Esophagus squamous epithelium (tissue), 5 donors: ENCODE measurements at regions not wholly inside any gene's neighbourhood (a gene's known extent, or its start where the extent isn't known, plus 50 kb on each side); places are given as distances from the start of the nearest gene placed in this dataset.
A peak's percentile ranks its signal among the peaks of the same experiment; 100 is the strongest.

ENCODE experiments used
- DNase-seq: peaks from one replicate; lab custom pipeline; 2025; lab: John Stamatoyannopoulos, UW
- H3K27ac ChIP-seq, 4 donors: fragments of 200-600 bp; sonication (generic); one replicate each; pipeline ENCODE4 v1.5.1; 2016 to 2019; ENCODE audit warnings: mild to moderate bottlenecking in 1 of 4
- H3K27me3 ChIP-seq, 4 donors: fragments of 200-600 bp; sonication (generic); 1 replicate in 3 of 4; 2 replicates in 1 of 4; pipeline versions ENCODE4 v1.5.1 to v1.6.0; 2017 to 2021; ENCODE audit warnings: antibody characterized with exemption in 1 of 4
- H3K36me3 ChIP-seq, 3 donors: fragments of 200-600 bp; sonication (generic); one replicate each; pipeline ENCODE4 v1.5.1; 2016 to 2019
- H3K4me1 ChIP-seq, 3 donors: fragments of 200-600 bp; sonication (generic); one replicate each; pipeline ENCODE4 v1.5.1; 2017 to 2019
- H3K4me3 ChIP-seq, 4 donors: fragments of 200-600 bp; sonication (generic); 1 replicate in 3 of 4; 2 replicates in 1 of 4; pipeline ENCODE4 v1.5.1; 2016 to 2019; ENCODE audit warnings: mild to moderate bottlenecking in 2 of 4, moderate library complexity in 1 of 4
- H3K9me3 ChIP-seq, 3 donors: fragments of 200-600 bp; sonication (generic); one replicate each; pipeline ENCODE4 v1.5.1; 2016 to 2019
- POLR2A ChIP-seq, 4 donors: fragments of 450-650 bp; IDR thresholded peaks; one replicate each; pipeline ENCODE4 v1.6.1; 2017; ENCODE audit warnings: antibody characterized with exemption in 4 of 4, mild to moderate bottlenecking in 4 of 4, moderate library complexity in 3 of 4
- WGBS, 2 donors: methylation state at CpG; one replicate each; pipeline ENCODE4 v1.1.5; 2018; 5-methylcytosine and 5-hydroxymethylcytosine counted together
- intact Hi-C: fragments of 100-400 bp; cut with DNase I; formaldehyde crosslinking; loops from one replicate; pipeline ENCODE4 v1.15.0; 2022
- TF ChIP-seq, protein P1 (sequence below), 6 experiments: fragments of 450-650 bp in 4 of 6; fragments of 200-600 bp in 2 of 6; sonication (generic) in 2 of 6; IDR thresholded peaks; one replicate each; pipeline ENCODE4 v1.5.1; 2016 to 2019; ENCODE audit warnings: antibody characterized with exemption in 6 of 6, mild to moderate bottlenecking in 4 of 6, moderate library complexity in 4 of 6
- donor health status: DM: yes; HTN: yes; CAD: no.

DNA sequence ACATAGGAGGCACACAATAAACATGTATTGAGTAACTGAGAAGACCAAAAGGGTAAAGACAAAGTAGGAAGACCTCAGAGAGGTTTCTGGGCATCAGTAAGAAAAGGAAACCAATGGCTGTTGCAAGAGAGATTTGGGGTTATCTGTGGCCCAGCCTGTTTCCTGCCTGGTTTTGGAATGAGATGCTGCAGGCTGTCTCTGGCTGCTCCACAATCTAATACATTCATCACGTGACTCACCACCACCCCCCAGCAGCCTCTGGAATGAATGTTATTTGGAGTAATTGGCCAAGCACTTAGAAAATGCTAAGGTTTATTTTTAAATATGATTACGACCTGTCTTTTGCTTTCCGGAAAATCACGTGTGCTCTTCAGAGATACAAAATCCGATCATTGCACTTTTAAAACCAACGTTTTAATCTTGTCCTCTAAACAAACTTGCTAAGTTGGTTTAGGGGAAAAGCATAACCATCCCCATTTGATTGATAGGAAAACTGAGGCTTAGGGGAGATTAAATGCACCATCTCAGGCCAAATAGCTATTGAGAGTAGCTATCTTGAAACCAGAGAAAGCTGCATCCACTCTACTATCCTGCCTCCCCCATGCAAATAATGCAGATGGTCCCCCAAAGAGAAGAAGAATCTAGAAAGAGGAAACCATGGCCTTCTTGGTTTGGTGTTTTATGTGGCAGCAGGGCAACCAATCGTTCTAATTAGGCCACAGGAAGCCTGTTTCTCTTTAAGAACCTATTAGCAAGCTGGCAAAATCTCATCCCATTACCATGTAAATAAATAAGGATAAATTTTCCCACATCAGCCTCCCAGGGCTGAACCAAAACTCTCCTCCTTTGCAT is 151.8 kb upstream of the ADRA1B start:
- 47% methylated on average over 7 of the region's 7 CpGs for WGBS, 2 donors
- H3K9me3 ChIP-seq, result no peaks in the 10 kb centered on the region
- intact Hi-C loops, result no loop called here
- no peaks in the 10 kb centered on the region for H3K36me3 ChIP-seq
- no peak overlapping the region for H3K4me3 ChIP-seq
- no peak overlapping the region for H3K27ac ChIP-seq
- peaks cover 0 to 5% (median 0%) of the 10 kb centered on the region in 4 donors for H3K27me3 ChIP-seq
- H3K4me1 ChIP-seq, result no peaks in the 10 kb centered on the region
- no peak for DNase-seq
- TF ChIP-seq POLR2A (IDR thresholded peaks at IDR 0.05), result no peak
- TF ChIP-seq, protein P1, sequence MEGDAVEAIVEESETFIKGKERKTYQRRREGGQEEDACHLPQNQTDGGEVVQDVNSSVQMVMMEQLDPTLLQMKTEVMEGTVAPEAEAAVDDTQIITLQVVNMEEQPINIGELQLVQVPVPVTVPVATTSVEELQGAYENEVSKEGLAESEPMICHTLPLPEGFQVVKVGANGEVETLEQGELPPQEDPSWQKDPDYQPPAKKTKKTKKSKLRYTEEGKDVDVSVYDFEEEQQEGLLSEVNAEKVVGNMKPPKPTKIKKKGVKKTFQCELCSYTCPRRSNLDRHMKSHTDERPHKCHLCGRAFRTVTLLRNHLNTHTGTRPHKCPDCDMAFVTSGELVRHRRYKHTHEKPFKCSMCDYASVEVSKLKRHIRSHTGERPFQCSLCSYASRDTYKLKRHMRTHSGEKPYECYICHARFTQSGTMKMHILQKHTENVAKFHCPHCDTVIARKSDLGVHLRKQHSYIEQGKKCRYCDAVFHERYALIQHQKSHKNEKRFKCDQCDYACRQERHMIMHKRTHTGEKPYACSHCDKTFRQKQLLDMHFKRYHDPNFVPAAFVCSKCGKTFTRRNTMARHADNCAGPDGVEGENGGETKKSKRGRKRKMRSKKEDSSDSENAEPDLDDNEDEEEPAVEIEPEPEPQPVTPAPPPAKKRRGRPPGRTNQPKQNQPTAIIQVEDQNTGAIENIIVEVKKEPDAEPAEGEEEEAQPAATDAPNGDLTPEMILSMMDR (IDR thresholded peaks at IDR 0.05), result no peak

DNA sequence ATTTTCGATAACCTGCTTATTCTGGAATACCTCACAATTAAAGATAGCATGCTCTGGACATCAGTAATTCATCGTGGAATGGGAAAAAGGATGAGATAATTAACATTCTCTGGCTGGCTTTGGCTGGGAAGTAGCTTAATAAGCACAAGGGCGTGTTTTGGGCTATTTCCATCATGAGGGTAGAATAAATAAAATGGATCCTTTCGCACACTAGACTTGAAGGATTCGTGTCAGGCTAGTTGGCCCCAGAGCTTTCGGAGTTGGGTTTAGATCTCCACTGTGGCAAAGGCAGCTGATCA is 151.2 kb upstream of the ADRA1B start:
- Histone ChIP-seq H3K36me3 (no peaks in the 10 kb centered on the region), H3K27me3 (peaks cover 0 to 5% (median 0%) of the 10 kb centered on the region in 4 donors), H3K4me1 (no peaks in the 10 kb centered on the region), H3K27ac (no peak overlapping the region), H3K4me3 (no peak overlapping the region), H3K9me3 (no peaks in the 10 kb centered on the region)
- intact Hi-C loops, result no loop called here
- DNase-seq, result no peak
- TF ChIP-seq POLR2A (IDR thresholded peaks at IDR 0.05), result no peak
- TF ChIP-seq, protein P1 (IDR thresholded peaks at IDR 0.05), result no peak
- WGBS, 2 donors, result 51 to 62% methylated on average over 6 of the region's 6 CpGs

DNA sequence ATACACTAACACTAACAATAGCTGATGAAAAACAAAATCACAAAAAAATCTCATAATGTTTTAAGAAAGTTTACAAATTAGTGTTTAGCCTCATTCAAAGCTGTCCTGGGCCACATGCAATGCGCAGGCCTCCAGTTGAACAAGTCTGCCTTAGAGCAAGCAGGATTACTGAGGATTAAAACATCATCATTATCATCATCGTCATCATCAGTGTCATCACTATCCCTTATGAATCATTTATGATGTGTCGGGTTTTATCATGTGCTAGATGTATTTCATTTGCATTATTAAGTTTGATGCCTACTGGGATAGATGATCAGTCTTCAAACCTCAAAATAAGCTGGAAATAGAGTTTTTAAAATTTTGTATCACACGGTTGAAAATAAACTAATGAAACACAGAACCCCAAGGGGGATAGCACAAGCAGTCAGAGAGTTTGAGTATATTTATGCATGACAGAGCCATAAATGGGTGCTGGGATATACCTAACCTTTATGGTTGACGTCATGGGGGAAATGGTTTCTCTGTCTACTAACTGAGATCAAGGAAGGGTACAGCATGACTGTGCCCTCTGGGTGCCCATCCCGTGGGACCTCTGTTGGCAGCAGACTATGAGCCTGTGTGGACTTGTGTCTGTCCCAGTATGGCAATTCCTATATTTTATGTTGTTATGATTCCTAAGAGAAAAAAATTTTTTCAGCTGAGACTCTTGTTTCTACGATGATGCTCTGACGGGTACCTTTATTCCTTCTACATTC is 150.3 kb upstream of the ADRA1B start:
- intact Hi-C loops, result no loop called here

DNA sequence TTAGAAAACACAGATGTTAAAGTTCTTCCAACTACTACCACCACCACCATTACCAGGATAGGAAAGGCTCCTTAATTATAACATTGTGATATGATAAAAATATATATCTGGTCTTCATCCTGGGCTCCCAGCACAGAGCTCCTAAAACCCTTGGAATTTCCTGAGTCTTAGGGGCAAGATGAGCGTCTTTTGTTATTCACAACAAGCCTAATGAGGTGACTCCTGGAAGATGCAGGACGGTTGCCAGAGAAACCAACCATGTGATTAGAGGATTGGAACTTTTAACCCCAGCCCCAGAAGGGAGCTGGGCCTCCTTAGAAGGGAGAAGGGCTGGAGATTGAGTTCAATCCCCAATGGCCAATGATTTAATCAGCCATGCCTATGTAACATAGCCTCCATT is 148.0 kb upstream of the ADRA1B start:
- H3K27me3 ChIP-seq, result peaks cover 0 to 7% (median 0%) of the 10 kb centered on the region in 4 donors
- no peak for TF ChIP-seq POLR2A (IDR thresholded peaks at IDR 0.05)
- TF ChIP-seq, protein P1 (IDR thresholded peaks at IDR 0.05), result no peak
- no peaks in the 10 kb centered on the region for H3K36me3 ChIP-seq
- H3K9me3 ChIP-seq, result no peaks in the 10 kb centered on the region
- 49 to 58% methylated on average over 2 of the region's 2 CpGs for WGBS, 2 donors
- H3K4me1 ChIP-seq, result peaks cover 4 to 6% (median 5%) of the 10 kb centered on the region in 3 donors
- DNase-seq, result no peak
- intact Hi-C loops, result no loop called here
- no peak overlapping the region for H3K27ac ChIP-seq
- H3K4me3 ChIP-seq, result no peak overlapping the region

More for the DNA sequence above, 150.3 kb upstream of the ADRA1B start:
- Histone ChIP-seq H3K4me1 (no peaks in the 10 kb centered on the region), H3K36me3 (no peaks in the 10 kb centered on the region), H3K4me3 (no peak overlapping the region), H3K9me3 (no peaks in the 10 kb centered on the region), H3K27ac (no peak overlapping the region), H3K27me3 (no peaks in the 10 kb centered on the region)
- no peak for DNase-seq
- TF ChIP-seq POLR2A (IDR thresholded peaks at IDR 0.05), result no peak
- TF ChIP-seq, protein P1 (IDR thresholded peaks at IDR 0.05), result no peak
- 58 to 61% methylated on average over 8 of the region's 8 CpGs for WGBS, 2 donors

DNA sequence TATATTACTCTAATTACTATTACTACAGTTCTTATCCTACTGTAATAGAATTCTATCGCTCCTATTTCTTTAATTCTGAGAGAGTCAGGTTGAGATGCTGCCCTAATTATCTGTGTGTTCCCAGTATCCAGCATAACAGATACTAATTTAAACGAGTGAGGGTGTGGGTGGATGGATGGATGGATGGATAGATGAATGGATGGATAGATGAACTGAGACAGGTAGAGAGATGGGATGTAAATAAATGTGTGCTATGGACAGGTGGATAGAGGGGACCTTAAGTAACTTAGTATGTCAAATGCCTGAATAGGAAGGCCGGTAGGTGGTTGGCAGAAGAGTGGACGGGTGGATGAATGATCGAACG is 143.6 kb upstream of the ADRA1B start:
- H3K4me3 ChIP-seq, result peak overlapping the region in 1 of 4 donors; percentile 65
- WGBS, 2 donors, result 55 to 69% methylated on average over 6 of the region's 6 CpGs

More for the DNA sequence above, 143.6 kb upstream of the ADRA1B start:
- no peaks in the 10 kb centered on the region for H3K36me3 ChIP-seq
- peak overlapping the region in 2 of 4 donors; percentile 51 to 61 for H3K27ac ChIP-seq
- intact Hi-C loops, result no loop called here
- no peaks in the 10 kb centered on the region for H3K9me3 ChIP-seq
- no peak for TF ChIP-seq POLR2A (IDR thresholded peaks at IDR 0.05)
- TF ChIP-seq, protein P1 (IDR thresholded peaks at IDR 0.05), result no peak
- no peak for DNase-seq
- peaks cover 0 to 23% (median 0%) of the 10 kb centered on the region in 4 donors for H3K27me3 ChIP-seq
- H3K4me1 ChIP-seq, result peaks cover 4 to 13% (median 10%) of the 10 kb centered on the region in 3 donors
